ENCODE measurements at regions not wholly inside any gene's neighbourhood (a gene's known extent, or its start where the extent isn't known, plus 50 kb on each side); places are given as distances from the start of the nearest gene placed in this dataset.

DNA sequence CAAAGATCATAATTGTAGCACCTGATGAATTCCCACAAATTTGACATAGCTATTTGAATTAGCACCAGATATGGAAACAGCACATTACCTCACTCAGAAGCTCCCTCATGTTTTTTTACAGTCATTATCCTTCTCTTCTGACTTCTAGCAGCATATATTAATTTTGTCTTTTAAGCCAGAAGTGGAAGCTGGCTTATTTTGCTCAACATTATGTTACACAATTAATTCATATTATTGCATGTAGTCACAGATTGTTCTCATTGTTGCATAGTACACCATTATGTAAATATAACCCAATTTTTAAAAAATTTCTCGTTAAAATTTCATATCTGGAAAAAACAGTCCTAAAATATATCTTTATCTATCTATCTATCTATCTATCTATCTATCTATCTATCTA, 762.3 kb downstream of the TUSC7 start:
- Histone ChIP-seq H2AFZ (ENCODE audit: low read length) (no peak overlapping the region), H3K9ac (ENCODE audit: low read length) (no peak overlapping the region), H3K4me3 (ENCODE audit: low read length) (no peak overlapping the region), H3K4me2 (ENCODE audit: low read depth, low read length) (no peak overlapping the region), H3K9me2 (replicated peaks; ENCODE audit: insufficient read depth, low read length) (no peaks in the 10 kb centered on the region), H3K9me3 (replicated peaks; ENCODE audit: insufficient read depth, low read length) (no peaks in the 10 kb centered on the region), H3K27me3 (replicated peaks; ENCODE audit: insufficient read depth, low read length) (no peaks in the 10 kb centered on the region), H3K36me3 (replicated peaks; ENCODE audit: insufficient read depth, low read length) (no peaks in the 10 kb centered on the region), H4K20me1 (ENCODE audit: insufficient read depth, low read length) (no peaks in the 10 kb centered on the region), H3K27ac (ENCODE audit: low read length) (no peak overlapping the region), H3K79me2 (ENCODE audit: low read length) (no peaks in the 10 kb centered on the region), H3K4me1 (ENCODE audit: low read length) (no peaks in the 10 kb centered on the region), H3F3A (ENCODE audit: insufficient read depth, low read length) (no peaks in the 10 kb centered on the region)
- DNase-seq = no peak
- TF ChIP-seq, protein P1, sequence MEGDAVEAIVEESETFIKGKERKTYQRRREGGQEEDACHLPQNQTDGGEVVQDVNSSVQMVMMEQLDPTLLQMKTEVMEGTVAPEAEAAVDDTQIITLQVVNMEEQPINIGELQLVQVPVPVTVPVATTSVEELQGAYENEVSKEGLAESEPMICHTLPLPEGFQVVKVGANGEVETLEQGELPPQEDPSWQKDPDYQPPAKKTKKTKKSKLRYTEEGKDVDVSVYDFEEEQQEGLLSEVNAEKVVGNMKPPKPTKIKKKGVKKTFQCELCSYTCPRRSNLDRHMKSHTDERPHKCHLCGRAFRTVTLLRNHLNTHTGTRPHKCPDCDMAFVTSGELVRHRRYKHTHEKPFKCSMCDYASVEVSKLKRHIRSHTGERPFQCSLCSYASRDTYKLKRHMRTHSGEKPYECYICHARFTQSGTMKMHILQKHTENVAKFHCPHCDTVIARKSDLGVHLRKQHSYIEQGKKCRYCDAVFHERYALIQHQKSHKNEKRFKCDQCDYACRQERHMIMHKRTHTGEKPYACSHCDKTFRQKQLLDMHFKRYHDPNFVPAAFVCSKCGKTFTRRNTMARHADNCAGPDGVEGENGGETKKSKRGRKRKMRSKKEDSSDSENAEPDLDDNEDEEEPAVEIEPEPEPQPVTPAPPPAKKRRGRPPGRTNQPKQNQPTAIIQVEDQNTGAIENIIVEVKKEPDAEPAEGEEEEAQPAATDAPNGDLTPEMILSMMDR (IDR thresholded peaks at IDR 0.05; ENCODE audit: low read length) = no peak
- TF ChIP-seq EZH2phosphoT487 (IDR thresholded peaks at IDR 0.05; ENCODE audit: low read length) (no peak), EZH2 (optimal IDR thresholded peaks at IDR 0.05; ENCODE audit: low read depth, low read length) (no peak)

DNA sequence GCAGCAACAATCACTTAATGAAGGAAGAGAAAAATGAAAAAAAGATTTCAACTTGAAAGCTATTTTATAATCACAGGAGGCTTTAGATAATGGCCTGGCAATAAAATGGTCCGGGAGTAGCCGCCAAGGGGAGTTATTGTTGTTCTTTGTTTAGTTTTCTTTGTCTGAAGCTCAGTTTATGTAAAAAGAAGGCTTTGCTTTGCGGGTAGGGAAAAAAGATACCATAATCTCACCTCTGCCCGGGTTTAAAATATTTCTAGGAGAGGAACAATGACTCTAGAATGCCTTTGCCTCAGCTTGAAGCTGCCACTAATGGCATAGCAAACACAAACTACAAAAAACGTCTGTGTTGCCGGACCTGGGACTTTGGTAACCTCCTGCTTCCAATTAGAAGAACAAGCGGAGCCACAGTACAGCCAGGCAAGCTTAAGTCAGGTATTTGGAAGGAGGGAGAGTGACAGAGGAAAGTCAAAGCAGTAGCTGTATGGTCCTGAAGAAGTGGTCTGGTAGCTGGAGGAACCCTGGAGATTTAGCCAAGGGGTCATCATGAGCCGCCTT, 764.5 kb downstream of the TUSC7 start:
- Histone ChIP-seq H3K27ac (ENCODE audit: low read length) (no peak overlapping the region), H3K4me1 (ENCODE audit: low read length) (no peaks in the 10 kb centered on the region), H3K36me3 (replicated peaks; ENCODE audit: insufficient read depth, low read length) (no peaks in the 10 kb centered on the region), H3K79me2 (ENCODE audit: low read length) (no peaks in the 10 kb centered on the region), H3F3A (ENCODE audit: insufficient read depth, low read length) (no peaks in the 10 kb centered on the region), H3K9ac (ENCODE audit: low read length) (no peak overlapping the region), H3K4me2 (ENCODE audit: low read depth, low read length) (no peak overlapping the region), H2AFZ (ENCODE audit: low read length) (no peak overlapping the region), H3K27me3 (replicated peaks; ENCODE audit: insufficient read depth, low read length) (no peaks in the 10 kb centered on the region), H3K9me2 (replicated peaks; ENCODE audit: insufficient read depth, low read length) (no peaks in the 10 kb centered on the region), H4K20me1 (ENCODE audit: insufficient read depth, low read length) (no peaks in the 10 kb centered on the region), H3K4me3 (ENCODE audit: low read length) (no peak overlapping the region), H3K9me3 (replicated peaks; ENCODE audit: insufficient read depth, low read length) (no peaks in the 10 kb centered on the region)
- no peak for DNase-seq
- TF ChIP-seq EZH2 (optimal IDR thresholded peaks at IDR 0.05; ENCODE audit: low read depth, low read length) (no peak), EZH2phosphoT487 (IDR thresholded peaks at IDR 0.05; ENCODE audit: low read length) (no peak)
- TF ChIP-seq, protein P1 (IDR thresholded peaks at IDR 0.05; ENCODE audit: low read length) = no peak

DNA sequence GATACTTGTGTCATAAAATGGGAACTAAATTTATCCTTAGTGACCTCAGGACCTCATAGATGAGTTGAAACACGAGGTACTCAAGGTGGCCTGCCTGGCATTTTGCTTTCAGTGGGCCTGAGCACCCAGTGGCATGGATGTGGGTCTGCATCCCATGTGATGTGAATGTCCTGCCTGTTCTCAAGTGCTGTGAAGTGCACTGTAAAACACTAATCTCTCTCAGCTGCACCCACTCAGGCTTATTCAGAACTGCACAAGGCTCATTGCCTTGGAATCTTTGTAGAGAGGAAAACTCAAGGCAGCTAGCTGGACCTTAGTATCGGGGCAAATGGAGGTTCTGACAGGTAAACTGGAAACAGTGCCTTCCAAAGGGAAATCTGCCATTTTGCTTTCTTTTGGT, 767.0 kb downstream of the TUSC7 start:
- no peaks in the 10 kb centered on the region for H3K27me3 ChIP-seq (replicated peaks; ENCODE audit: insufficient read depth, low read length)
- no peaks in the 10 kb centered on the region for H3K9me3 ChIP-seq (replicated peaks; ENCODE audit: insufficient read depth, low read length)
- DNase-seq = no peak
- H2AFZ ChIP-seq (ENCODE audit: low read length) = no peak overlapping the region
- no peak overlapping the region for H3K27ac ChIP-seq (ENCODE audit: low read length)
- H4K20me1 ChIP-seq (ENCODE audit: insufficient read depth, low read length) = no peaks in the 10 kb centered on the region
- H3K79me2 ChIP-seq (ENCODE audit: low read length) = no peaks in the 10 kb centered on the region
- no peaks in the 10 kb centered on the region for H3F3A ChIP-seq (ENCODE audit: insufficient read depth, low read length)
- H3K4me2 ChIP-seq (ENCODE audit: low read depth, low read length) = no peak overlapping the region
- H3K4me1 ChIP-seq (ENCODE audit: low read length) = no peaks in the 10 kb centered on the region
- H3K36me3 ChIP-seq (replicated peaks; ENCODE audit: insufficient read depth, low read length) = no peaks in the 10 kb centered on the region
- TF ChIP-seq EZH2 (optimal IDR thresholded peaks at IDR 0.05; ENCODE audit: low read depth, low read length) = no peak
- TF ChIP-seq, protein P1 (IDR thresholded peaks at IDR 0.05; ENCODE audit: low read length) = no peak
- no peak overlapping the region for H3K9ac ChIP-seq (ENCODE audit: low read length)
- H3K9me2 ChIP-seq (replicated peaks; ENCODE audit: insufficient read depth, low read length) = no peaks in the 10 kb centered on the region
- H3K4me3 ChIP-seq (ENCODE audit: low read length) = no peak overlapping the region

Data from MM.1S (cell line).